GM03348 (cell line): ENCODE measurements at regions not wholly inside any gene's neighbourhood (a gene's known extent, or its start where the extent isn't known, plus 50 kb on each side); places are given as distances from the start of the nearest gene placed in this dataset.

Source experiments
- DNase-seq: peaks from one replicate; pipeline ENCODE4 v3.0.0; 2012; ENCODE audit warnings: low spot score

- DNase-seq, result no peak
These were observed 839.4 kb downstream of the SLITRK6 start for GRCh38 chr13:84959818-84960217.

GRCh38 chr13:84954636-84955035 is 844.6 kb downstream of the SLITRK6 start:
- DNase-seq, result no peak

- no peak for DNase-seq
These were observed 848.1 kb downstream of the SLITRK6 start for GRCh38 chr13:84951128-84951527.

GRCh38 chr13:84946192-84946591 is 853.0 kb downstream of the SLITRK6 start:
- DNase-seq, result no peak

DNA sequence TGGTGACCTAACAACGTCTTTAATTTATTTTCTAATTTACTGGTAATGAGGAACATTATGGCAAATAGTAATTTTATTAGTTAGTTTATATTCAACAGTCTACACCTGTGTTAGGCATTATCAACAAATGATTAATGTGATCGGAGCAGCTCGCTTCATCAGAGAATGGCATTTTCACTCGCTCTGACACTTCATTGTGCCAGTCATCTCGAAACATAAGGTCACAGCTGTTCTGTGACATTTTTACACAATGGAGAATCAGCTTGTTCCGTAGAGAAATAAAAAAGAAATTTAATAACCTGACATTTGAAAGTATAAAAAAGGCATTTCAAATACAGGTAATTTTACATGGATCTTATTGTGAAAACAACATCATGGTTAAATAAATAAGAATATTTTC is 858.4 kb downstream of the SLITRK6 start:
- no peak for DNase-seq

DNA sequence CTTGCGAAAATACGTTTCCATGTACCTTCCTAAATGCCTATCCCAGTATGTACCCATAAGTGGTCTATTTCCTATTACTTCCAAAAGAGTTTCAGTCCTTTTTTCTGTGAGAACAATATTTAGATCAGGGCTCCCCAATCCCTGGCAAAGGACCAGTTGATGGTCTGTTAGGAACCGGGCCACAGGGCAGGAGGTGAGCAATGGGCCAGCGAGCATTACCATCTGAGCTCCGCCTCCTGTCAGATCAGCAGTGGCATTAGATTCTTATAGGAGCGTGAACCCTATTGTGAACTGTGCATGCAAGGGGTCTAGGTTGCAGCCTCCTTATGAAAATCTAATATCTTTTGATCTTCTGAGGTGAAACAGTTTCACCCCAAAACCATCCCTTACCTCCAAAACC is 859.1 kb downstream of the SLITRK6 start:
- no peak for DNase-seq

- no peak for DNase-seq
These were observed 864.3 kb downstream of the SLITRK6 start for GRCh38 chr13:84934911-84935310.

DNA sequence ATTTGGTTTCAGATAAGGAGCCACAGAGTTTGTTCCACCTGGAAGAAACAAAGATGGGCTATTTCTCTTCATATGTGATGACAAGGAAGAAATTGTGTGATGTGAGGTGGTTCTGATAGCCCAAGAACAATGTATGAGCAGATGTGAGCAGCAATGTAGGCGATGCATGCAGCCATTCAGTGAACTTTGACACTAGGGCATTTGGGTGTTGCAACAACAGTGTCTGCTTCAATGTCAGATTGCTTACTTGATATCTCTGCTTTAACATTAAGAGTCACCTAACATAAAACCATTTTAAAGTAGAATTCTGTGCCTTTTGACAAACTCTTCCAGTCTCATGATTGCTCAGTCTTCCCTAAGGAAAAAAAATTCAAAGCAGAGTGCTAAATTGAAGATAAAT is 865.4 kb downstream of the SLITRK6 start:
- DNase-seq, result no peak

DNA sequence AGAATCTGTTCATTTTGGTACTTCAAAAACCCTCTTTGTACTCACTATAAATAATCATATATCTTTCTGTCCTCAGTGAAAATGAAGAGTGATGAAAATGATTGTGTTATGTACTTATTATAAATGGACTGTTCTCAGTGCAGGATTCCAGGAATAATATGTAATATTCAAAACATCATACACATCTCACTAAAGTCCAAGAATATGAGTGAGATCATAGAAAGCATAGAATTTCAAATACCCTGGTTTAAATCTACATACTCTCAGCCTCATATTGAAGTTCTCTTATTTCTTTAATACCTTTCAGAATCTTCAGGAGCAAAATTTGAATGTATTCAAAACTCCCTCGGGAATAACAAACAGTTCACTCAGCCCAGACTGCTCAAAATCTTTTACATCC is 868.0 kb downstream of the SLITRK6 start:
- DNase-seq, result no peak

GRCh38 chr13:84927442-84928169 is 871.6 kb downstream of the SLITRK6 start:
- no peak for DNase-seq

- no peak for DNase-seq
These were observed 873.8 kb downstream of the SLITRK6 start for GRCh38 chr13:84925443-84925842.

DNA sequence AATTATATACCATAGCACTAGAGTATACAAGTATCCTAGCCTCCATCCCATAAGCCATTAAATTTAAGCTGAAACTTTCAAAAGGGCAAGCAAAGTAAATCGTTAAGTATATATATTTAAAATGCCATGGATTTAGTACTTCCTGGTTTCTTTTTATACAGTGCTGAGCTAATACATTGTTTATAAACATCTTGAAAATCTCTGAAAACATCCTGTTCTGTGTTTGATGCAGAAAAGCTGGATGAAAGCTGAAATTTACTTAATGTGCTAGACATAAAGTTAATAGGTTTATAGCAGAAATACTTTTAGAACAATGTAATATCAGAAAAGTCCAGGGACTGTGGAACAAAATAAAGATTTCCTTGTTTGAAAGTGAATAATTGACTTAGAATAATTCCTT is 875.4 kb downstream of the SLITRK6 start:
- no peak for DNase-seq

DNA sequence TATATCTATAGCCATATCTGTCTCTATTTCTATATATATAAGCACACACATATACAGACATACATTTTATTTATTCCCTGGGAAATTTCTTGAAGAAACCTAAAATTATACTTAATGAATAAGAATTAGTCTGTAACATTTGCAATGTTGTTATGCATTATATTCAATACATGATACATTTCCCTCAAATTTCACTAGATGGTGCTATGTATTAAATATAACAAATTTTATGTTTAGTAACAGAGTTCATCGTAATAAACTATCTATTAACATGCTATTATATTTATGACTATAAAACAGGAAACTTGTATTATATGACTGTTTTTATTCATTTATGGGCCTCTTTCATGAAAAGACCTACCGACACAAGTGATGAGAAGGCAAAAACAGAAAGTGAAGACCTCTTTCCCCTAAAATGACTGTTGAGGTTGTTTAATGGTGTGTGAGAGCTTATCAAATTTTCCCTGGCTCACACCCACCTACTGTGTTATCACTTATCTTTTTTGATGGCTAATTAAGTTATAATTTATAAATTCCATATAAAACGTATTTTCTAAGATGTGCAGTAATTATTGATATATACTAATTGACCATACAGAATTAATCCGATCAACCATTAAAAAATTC is 881.9 kb downstream of the SLITRK6 start:
- DNase-seq, result peak; percentile 30

DNA sequence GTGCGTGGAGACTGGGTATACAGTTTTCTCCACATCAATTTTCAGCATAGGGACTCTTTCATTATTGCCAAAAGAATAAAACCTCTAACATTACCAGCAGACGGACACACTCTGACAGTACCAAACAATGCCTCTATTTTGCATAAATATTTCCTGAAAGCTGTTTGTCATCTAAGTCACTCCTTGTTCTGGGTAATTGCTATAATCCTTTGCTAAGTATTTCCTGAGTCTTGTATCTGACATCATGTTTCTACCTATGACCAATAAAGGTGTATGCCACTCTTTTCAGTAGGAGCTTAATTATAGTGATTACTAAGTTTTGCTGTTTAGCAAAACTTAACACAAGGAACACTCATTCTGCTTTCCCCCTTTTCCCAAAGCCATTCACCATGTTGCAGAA is 886.5 kb downstream of the SLITRK6 start:
- no peak for DNase-seq

DNA sequence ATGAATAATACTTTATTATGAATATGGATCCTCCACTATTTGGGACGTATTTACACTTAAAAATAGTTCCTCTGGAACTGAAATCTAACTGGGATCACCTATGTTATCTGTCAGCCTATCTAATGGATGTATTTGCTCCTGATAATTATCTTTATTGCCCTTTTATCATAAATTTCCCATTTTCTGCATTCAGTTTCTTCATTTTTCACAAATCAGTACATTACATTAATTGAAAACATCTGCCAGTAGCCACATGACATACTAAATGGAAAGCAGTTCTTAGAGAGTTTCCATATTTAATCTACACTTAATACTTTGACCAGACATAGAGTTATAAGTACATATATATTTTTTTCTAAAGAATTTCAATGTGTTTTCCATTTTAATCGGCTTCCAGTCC is 888.8 kb downstream of the SLITRK6 start:
- no peak for DNase-seq

- DNase-seq, result no peak
These were observed 895.8 kb downstream of the SLITRK6 start for GRCh38 chr13:84903391-84903790.

GRCh38 chr13:84902243-84902642 is 897.0 kb downstream of the SLITRK6 start:
- no peak for DNase-seq

DNA sequence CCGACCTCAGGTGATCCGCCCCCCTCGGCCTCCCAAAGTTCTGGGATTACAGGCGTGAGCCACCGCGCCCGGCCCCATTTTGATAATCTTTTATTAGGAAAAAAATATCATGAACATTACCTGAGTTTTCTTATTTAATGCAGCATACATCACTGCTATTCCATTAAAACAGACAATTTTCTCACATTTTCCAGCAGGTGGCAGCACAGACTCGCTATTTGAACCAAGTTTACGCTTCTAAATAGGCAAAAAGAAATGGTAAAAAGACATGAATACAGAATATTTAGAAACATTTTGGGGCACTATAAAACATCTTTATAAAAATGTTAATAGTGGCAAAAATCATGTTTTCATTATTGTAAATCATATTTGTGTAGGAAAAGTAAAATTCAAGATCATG is 903.1 kb downstream of the SLITRK6 start:
- DNase-seq, result peak; percentile 59

- DNase-seq, result no peak
These were observed 904.5 kb downstream of the SLITRK6 start for GRCh38 chr13:84894749-84895148.

DNA sequence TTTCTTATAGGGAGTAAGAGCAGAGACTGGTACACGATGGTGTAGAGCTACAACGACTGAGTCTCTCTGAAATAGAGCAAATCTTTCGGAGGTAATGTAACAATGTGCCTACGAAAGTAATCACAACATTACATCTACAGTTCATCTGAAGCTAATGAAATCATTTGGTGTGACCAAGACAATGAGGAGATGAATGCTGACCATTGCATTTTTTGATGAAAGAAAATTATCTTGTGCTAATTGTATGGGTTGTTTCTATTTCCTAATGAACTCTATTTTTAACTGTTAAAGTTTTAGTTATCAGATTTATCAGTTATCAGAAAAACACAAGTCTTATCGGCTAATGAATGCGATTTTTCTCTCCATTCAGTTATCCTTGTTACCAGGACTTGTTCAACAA is 913.4 kb downstream of the SLITRK6 start:
- DNase-seq, result no peak

GRCh38 chr13:84873951-84874350 is 925.3 kb downstream of the SLITRK6 start:
- no peak for DNase-seq

- no peak for DNase-seq
These were observed 929.0 kb downstream of the SLITRK6 start for GRCh38 chr13:84870190-84870589.

- DNase-seq, result no peak
These were observed 932.0 kb downstream of the SLITRK6 start for GRCh38 chr13:84867246-84867645.

DNA sequence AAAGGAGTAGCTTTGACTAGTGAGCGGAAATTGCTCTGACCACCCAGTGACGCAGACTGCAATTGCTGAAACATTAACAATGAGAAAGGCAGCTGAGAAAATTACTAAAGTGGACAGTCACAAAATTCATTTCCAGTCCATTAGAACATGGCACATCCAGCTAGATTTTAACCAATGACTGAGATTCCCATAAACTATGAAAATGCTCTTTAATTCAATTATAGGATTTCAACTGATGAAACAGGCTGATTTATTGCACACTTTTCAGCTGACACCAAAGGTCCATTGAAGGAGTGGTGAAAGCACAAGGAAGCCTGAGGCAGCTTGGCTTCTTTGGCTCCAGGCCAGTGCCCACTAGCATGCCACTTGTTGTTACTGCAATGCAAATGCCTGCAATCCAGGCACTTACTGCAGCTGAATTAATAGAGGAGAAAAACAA is 933.4 kb downstream of the SLITRK6 start:
- DNase-seq, result no peak
